BE2C (cell line): ENCODE measurements at regions not wholly inside any gene's neighbourhood (a gene's known extent, or its start where the extent isn't known, plus 50 kb on each side); places are given as distances from the start of the nearest gene placed in this dataset.
"Not testable (repeated sequence)": the region's sequence is repeated elsewhere in the genome, so short reads cannot be mapped to it uniquely, and the experiment has no call there.

Source experiments
- DNase-seq: peaks from one replicate; pipeline ENCODE4 v3.0.0-alpha.2; 2020
- H3K27me3 ChIP-seq: fragments of 250-450 bp; sonication (Bioruptor Pico); 2 replicates; pipeline ENCODE4 v1.5.1; 2020; ENCODE audit warnings: mild to moderate bottlenecking
- H3K36me3 ChIP-seq: fragments of 250-450 bp; sonication (Bioruptor Pico); 2 replicates; pipeline ENCODE4 v1.5.1; 2020; ENCODE audit warnings: mild to moderate bottlenecking
- H3K4me1 ChIP-seq: fragments of 250-450 bp; sonication (Bioruptor Pico); 2 replicates; pipeline ENCODE4 v1.5.1; 2020
- H3K4me3 ChIP-seq: 2 replicates; pipeline ENCODE4 v1.5.1; 2011; ENCODE audit warnings: low read depth, low read length
- H3K9me3 ChIP-seq: fragments of 250-450 bp; sonication (Bioruptor Pico); 2 replicates; pipeline ENCODE4 v1.5.1; 2020
- TF ChIP-seq, protein P1 (sequence below): IDR thresholded peaks from 2 replicates; pipeline ENCODE4 v1.5.1; 2012; ENCODE audit warnings: mild to moderate bottlenecking, low read depth, low read length

DNA sequence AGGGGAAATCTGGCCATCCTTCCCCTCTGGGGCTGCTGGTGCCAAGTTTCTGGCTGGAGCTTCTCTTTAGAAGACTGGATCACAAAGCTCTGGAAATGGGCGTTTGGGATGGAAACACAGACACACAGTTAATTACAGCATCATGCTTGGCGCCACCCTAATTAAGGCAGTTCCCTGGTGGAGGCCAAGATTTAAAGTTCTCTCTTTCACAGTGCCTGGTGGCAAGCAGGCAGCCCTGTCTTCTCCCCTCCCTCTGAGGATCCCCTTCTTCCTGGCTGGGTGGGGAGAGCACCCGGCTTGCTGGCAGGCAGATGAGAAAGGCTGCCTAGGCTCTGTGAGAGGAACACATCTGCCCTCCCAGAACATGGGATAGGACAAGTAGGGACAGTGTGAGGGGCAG is 59.0 kb upstream of the NKD1 start:
- Histone ChIP-seq H3K4me3 (no peak overlapping the region), H3K27me3 (no peaks in the 10 kb centered on the region), H3K36me3 (no peaks in the 10 kb centered on the region), H3K4me1 (no peaks in the 10 kb centered on the region), H3K9me3 (no peaks in the 10 kb centered on the region; the same call in 1 of the 2 replicates)
- TF ChIP-seq, protein P1, sequence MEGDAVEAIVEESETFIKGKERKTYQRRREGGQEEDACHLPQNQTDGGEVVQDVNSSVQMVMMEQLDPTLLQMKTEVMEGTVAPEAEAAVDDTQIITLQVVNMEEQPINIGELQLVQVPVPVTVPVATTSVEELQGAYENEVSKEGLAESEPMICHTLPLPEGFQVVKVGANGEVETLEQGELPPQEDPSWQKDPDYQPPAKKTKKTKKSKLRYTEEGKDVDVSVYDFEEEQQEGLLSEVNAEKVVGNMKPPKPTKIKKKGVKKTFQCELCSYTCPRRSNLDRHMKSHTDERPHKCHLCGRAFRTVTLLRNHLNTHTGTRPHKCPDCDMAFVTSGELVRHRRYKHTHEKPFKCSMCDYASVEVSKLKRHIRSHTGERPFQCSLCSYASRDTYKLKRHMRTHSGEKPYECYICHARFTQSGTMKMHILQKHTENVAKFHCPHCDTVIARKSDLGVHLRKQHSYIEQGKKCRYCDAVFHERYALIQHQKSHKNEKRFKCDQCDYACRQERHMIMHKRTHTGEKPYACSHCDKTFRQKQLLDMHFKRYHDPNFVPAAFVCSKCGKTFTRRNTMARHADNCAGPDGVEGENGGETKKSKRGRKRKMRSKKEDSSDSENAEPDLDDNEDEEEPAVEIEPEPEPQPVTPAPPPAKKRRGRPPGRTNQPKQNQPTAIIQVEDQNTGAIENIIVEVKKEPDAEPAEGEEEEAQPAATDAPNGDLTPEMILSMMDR: no peak
- no peak for DNase-seq

DNA sequence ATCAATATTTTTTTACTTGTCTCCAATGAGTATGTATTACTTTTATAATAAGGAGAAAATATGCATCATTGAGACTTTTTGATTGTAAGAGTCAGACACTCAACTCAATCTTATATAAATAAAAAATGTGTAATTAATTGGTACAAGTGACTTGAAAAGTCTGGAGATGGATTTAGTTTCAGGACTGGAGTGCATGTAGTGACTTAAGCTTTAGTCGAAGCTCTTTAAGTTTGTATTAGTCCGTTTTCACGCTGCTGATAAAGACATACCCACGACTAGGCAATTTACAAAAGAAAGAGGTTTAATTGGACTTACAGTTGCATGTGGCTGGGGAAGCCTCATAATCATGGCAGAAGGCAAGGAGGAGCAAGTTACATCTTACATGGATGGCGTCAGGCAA is 60.7 kb upstream of the NKD1 start:
- TF ChIP-seq, protein P1: no peak

DNA sequence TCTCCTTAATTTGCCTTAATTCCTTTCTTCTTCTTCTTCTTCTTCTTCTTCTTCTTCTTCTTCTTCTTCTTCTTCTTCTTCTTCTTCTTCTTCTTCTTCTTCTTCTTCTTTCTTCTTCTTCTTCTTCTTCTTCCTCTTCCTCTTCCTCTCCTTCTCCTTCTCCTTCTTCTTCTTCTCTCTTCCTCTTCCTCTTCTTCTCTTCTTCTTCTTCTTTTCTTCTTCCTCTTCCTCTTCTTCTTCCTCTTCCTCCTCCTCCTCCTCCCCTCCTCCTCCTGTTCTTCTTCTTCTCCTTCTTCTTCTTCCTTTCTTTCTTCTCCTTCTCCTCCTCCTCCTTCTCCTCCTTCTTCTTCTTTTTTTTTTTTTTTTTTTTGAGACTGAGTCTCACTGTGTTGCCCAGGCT is 62.0 kb upstream of the NKD1 start:
- H3K27me3 ChIP-seq, H3K4me1 ChIP-seq, H3K4me3 ChIP-seq, H3K36me3 ChIP-seq, DNase-seq, H3K9me3 ChIP-seq: not testable (repeated sequence)

More for the DNA sequence above, 60.7 kb upstream of the NKD1 start:
- no peaks in the 10 kb centered on the region for H3K27me3 ChIP-seq
- no peaks in the 10 kb centered on the region; the same call in 1 of the 2 replicates for H3K9me3 ChIP-seq
- no peaks in the 10 kb centered on the region for H3K36me3 ChIP-seq
- no peaks in the 10 kb centered on the region for H3K4me1 ChIP-seq
- no peak overlapping the region for H3K4me3 ChIP-seq
- no peak for DNase-seq

DNA sequence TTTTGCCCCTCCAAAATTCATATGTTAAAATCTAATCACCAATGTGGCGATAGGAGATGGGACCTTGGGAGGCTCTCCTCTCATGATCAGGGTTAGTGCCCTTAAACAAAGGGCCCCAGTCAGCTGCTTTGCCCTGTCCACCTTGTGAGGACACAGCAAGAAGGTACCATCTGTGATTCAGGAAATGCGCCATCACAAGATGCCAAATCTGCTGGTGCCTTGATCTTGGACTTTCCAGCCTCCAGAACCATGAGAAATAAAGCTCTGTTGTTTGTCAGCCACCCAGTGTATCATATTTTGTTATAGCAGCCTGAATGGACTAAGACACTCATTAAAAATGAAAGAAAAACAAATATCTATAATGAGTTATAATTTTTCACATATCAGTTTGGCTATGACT is 63.0 kb upstream of the NKD1 start:
- no peak overlapping the region for H3K4me3 ChIP-seq
- TF ChIP-seq, protein P1: no peak
- H3K36me3 ChIP-seq: no peaks in the 10 kb centered on the region
- H3K4me1 ChIP-seq: no peaks in the 10 kb centered on the region
- no peaks in the 10 kb centered on the region; the same call in 1 of the 2 replicates for H3K9me3 ChIP-seq
- no peaks in the 10 kb centered on the region for H3K27me3 ChIP-seq
- DNase-seq: no peak

DNA sequence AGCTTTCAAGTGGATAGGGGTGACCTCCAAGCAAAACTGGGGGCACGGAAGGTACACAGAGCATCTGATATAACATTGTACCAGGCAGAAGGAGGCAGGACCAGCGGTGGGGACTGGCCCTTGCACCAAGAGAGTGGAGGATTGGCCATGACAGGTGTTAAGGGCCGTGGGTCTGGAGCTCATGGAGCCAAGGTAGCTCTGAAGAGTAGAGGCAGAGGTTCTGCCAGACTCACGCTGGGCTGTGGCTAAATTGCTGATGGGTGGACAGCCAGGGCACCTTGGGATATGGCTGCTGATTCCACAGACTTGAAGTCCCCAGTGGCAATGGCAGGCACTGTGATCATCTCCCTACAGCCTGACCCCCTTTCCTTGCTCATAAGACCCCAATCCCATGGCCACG is 65.9 kb upstream of the NKD1 start:
- no peaks in the 10 kb centered on the region for H3K27me3 ChIP-seq
- TF ChIP-seq, protein P1: no peak
- H3K4me1 ChIP-seq: no peaks in the 10 kb centered on the region
- no peaks in the 10 kb centered on the region for H3K36me3 ChIP-seq
- no peaks in the 10 kb centered on the region; the same call in 1 of the 2 replicates for H3K9me3 ChIP-seq
- H3K4me3 ChIP-seq: no peak overlapping the region
- no peak for DNase-seq

DNA sequence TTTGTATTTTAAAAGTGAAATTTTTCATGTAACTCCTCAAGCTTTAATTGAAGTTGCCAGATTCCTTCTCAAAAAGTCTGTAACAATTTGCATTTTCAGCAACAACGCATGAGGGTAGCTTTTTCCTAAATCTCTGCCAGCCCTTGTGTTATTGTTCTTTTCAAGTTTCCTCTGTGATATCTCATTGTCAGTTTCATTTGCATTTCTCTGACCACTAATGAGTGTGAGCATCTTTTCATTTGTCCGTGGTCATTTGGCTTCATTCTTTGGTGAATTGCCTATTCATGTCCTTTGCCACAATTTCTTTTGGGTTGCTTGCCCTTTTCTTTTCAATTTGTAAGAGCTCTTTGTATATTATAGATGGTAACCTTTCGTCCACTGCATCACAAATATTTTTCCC is 68.0 kb upstream of the NKD1 start:
- Histone ChIP-seq H3K36me3 (no peaks in the 10 kb centered on the region), H3K9me3 (no peaks in the 10 kb centered on the region; the same call in 1 of the 2 replicates), H3K27me3 (no peaks in the 10 kb centered on the region), H3K4me1 (no peaks in the 10 kb centered on the region), H3K4me3 (no peak overlapping the region)
- no peak for DNase-seq
- TF ChIP-seq, protein P1: no peak

DNA sequence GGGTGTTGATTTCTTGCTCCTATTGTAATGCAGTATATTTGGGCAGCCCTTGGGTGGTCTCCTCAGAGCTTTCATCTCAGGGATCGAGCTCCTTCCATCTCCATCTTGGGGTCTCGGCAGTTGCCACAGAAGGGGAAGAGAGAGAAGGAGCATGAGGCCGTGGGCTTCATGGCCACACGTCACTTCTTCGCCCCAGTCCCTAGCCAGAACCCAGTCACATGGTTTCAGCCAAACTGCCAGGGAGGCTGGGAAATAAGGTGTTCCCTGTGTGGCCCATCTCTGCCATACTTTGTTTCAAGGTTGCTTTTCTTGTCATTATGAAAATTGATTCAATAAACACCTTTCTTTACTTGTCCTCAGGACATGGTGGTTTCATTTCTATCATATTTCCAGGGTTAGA is 68.4 kb upstream of the NKD1 start:
- Histone ChIP-seq H3K9me3 (no peaks in the 10 kb centered on the region; the same call in 1 of the 2 replicates), H3K27me3 (no peaks in the 10 kb centered on the region), H3K4me1 (no peaks in the 10 kb centered on the region), H3K4me3 (no peak overlapping the region), H3K36me3 (no peaks in the 10 kb centered on the region)
- TF ChIP-seq, protein P1: no peak
- DNase-seq: no peak
